ENCODE measurements at regions not wholly inside any gene's neighbourhood (a gene's known extent, or its start where the extent isn't known, plus 50 kb on each side); places are given as distances from the start of the nearest gene placed in this dataset.

- no peaks in the 10 kb centered on the region for H3K27me3 ChIP-seq
- no peaks in the 10 kb centered on the region for H3K4me1 ChIP-seq (replicated peaks in 1 of 2)
- no peak overlapping the region for H3K27ac ChIP-seq
- no peaks in the 10 kb centered on the region for H3K9me3 ChIP-seq (replicated peaks in 1 of 3)
- H3K4me3 ChIP-seq, result no peak overlapping the region
- no peak for DNase-seq
- 65 to 72% (median 70%) methylated on average over 6 of the region's 6 CpGs for WGBS, 4 donors
- TF ChIP-seq POLR2A (IDR thresholded peaks at IDR 0.05) (no peak), CTCF (IDR thresholded peaks at IDR 0.05) (no peak)
- intact Hi-C loops (cut with DNase I), result no loop called here
- H3K36me3 ChIP-seq (replicated peaks in 1 of 2), result no peaks in the 10 kb centered on the region
These were observed 360.5 kb downstream of the BUD13 start for GRCh38 chr11:116412118-116412889.

- Histone ChIP-seq H3K27ac (no peak overlapping the region), H3K27me3 (no peaks in the 10 kb centered on the region), H3K4me3 (no peak overlapping the region), H3K36me3 (replicated peaks in 1 of 2) (no peaks in the 10 kb centered on the region), H3K9me3 (replicated peaks in 1 of 3) (no peaks in the 10 kb centered on the region), H3K4me1 (replicated peaks in 1 of 2) (no peaks in the 10 kb centered on the region)
- TF ChIP-seq CTCF (IDR thresholded peaks at IDR 0.05) (no peak), POLR2A (IDR thresholded peaks at IDR 0.05) (no peak)
- DNase-seq, result no peak
- 75 to 88% (median 86%) methylated on average over 4 of the region's 4 CpGs for WGBS, 4 donors
- intact Hi-C loops (cut with DNase I), result no loop called here
These were observed 363.5 kb downstream of the BUD13 start for GRCh38 chr11:116409238-116409637.

- no peak overlapping the region for H3K27ac ChIP-seq
- no peak for DNase-seq
- H3K9me3 ChIP-seq (replicated peaks in 1 of 3), result no peaks in the 10 kb centered on the region
- no peaks in the 10 kb centered on the region for H3K27me3 ChIP-seq
- H3K4me1 ChIP-seq (replicated peaks in 1 of 2), result no peaks in the 10 kb centered on the region
- TF ChIP-seq CTCF (IDR thresholded peaks at IDR 0.05) (no peak), POLR2A (IDR thresholded peaks at IDR 0.05) (no peak)
- no peak overlapping the region for H3K4me3 ChIP-seq
- no peaks in the 10 kb centered on the region for H3K36me3 ChIP-seq (replicated peaks in 1 of 2)
- WGBS, 4 donors, result 33 to 75% (median 63%) methylated on average over 1 of the region's 1 CpG
- intact Hi-C loops (cut with DNase I), result no loop called here
These were observed 366.7 kb downstream of the BUD13 start for GRCh38 chr11:116406042-116406441.

- Histone ChIP-seq H3K4me1 (replicated peaks in 1 of 2) (no peaks in the 10 kb centered on the region), H3K36me3 (replicated peaks in 1 of 2) (no peaks in the 10 kb centered on the region), H3K27me3 (no peaks in the 10 kb centered on the region), H3K9me3 (replicated peaks in 1 of 3) (no peaks in the 10 kb centered on the region), H3K27ac (no peak overlapping the region), H3K4me3 (no peak overlapping the region)
- intact Hi-C loops (cut with DNase I), result no loop called here
- WGBS, 4 donors, result 67 to 74% (median 70%) methylated on average over 3 of the region's 3 CpGs
- DNase-seq, result no peak
- TF ChIP-seq CTCF (IDR thresholded peaks at IDR 0.05) (no peak), POLR2A (IDR thresholded peaks at IDR 0.05) (no peak)
These were observed 368.4 kb downstream of the BUD13 start for GRCh38 chr11:116404462-116404798.
